ENCODE measurements at regions not wholly inside any gene's neighbourhood (a gene's known extent, or its start where the extent isn't known, plus 50 kb on each side); places are given as distances from the start of the nearest gene placed in this dataset.

DNA sequence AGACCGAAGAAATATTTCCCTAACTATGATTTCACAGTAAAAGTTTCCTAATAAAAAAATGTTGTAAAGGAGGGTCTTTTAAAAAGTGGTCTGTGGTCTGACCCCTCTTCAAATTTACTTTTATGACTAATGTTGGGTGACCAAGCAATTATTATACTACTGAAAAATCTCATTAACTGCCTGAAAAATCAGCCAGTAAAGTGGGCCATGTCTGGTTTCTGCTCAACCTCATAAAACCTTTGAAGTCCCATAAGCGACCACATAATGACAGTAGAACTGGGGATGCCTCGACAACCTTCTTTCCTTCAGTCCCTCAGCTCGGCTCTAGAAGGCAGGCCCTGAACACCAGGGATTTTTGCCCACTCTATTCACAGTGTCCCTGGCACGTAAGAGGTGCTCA is 434.3 kb downstream of the EFNB2 start:
- TF ChIP-seq, protein P1, sequence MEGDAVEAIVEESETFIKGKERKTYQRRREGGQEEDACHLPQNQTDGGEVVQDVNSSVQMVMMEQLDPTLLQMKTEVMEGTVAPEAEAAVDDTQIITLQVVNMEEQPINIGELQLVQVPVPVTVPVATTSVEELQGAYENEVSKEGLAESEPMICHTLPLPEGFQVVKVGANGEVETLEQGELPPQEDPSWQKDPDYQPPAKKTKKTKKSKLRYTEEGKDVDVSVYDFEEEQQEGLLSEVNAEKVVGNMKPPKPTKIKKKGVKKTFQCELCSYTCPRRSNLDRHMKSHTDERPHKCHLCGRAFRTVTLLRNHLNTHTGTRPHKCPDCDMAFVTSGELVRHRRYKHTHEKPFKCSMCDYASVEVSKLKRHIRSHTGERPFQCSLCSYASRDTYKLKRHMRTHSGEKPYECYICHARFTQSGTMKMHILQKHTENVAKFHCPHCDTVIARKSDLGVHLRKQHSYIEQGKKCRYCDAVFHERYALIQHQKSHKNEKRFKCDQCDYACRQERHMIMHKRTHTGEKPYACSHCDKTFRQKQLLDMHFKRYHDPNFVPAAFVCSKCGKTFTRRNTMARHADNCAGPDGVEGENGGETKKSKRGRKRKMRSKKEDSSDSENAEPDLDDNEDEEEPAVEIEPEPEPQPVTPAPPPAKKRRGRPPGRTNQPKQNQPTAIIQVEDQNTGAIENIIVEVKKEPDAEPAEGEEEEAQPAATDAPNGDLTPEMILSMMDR (IDR thresholded peaks at IDR 0.05) = no peak
- TF ChIP-seq POLR2A (IDR thresholded peaks at IDR 0.05) = no peak

Measured in lower leg skin (tissue), 3 donors.